Parathyroid adenoma (tissue), 2 donors: ENCODE measurements at regions not wholly inside any gene's neighbourhood (a gene's known extent, or its start where the extent isn't known, plus 50 kb on each side); places are given as distances from the start of the nearest gene placed in this dataset.

Experiments
- H2AFZ ChIP-seq: fragments of 300-600 bp; sonication (generic); one replicate; pipeline ENCODE4 v1.7.0; 2017; ENCODE audit warnings: antibody characterized with exemption, mild to moderate bottlenecking
- H3K27ac ChIP-seq: fragments of 300-600 bp; sonication (generic); one replicate; pipeline ENCODE4 v1.7.0; 2017
- H3K27me3 ChIP-seq: fragments of 300-600 bp; sonication (generic); one replicate; pipeline ENCODE4 v1.7.0; 2017; ENCODE audit warnings: low read length; ENCODE audit not compliant: control insufficient read depth, insufficient read depth
- H3K36me3 ChIP-seq: fragments of 300-600 bp; sonication (generic); one replicate; pipeline ENCODE4 v1.7.0; 2017; ENCODE audit warnings: low read length; ENCODE audit not compliant: control insufficient read depth, insufficient read depth
- H3K4me1 ChIP-seq: fragments of 300-600 bp; sonication (generic); one replicate; pipeline ENCODE4 v1.7.0; 2017; ENCODE audit warnings: control low read depth
- H3K4me2 ChIP-seq: fragments of 300-600 bp; sonication (generic); one replicate; pipeline ENCODE4 v1.7.0; 2017; ENCODE audit warnings: low read length
- H3K4me3 ChIP-seq: fragments of 300-600 bp; sonication (generic); one replicate; pipeline ENCODE4 v1.7.0; 2017; ENCODE audit warnings: low read depth, low read length
- H3K79me2 ChIP-seq: fragments of 300-600 bp; sonication (generic); one replicate; pipeline ENCODE4 v1.7.0; 2017; ENCODE audit warnings: control low read depth
- H3K9ac ChIP-seq: fragments of 300-600 bp; sonication (generic); one replicate; pipeline ENCODE4 v1.7.0; 2017; ENCODE audit warnings: mild to moderate bottlenecking
- H3K9me3 ChIP-seq: fragments of 300-600 bp; sonication (generic); one replicate; pipeline ENCODE4 v1.7.0; 2017; ENCODE audit warnings: low read length; ENCODE audit not compliant: control insufficient read depth
- CTCF ChIP-seq: fragments of 300-600 bp; sonication (generic); IDR thresholded peaks from one replicate; pipeline ENCODE4 v1.7.0; 2017; ENCODE audit warnings: antibody characterized with exemption, mild to moderate bottlenecking
- donor health status: primary hyperparathyroidism.

- Histone ChIP-seq H2AFZ (no peak overlapping the region), H3K4me2 (no peak overlapping the region), H3K4me1 (no peaks in the 10 kb centered on the region), H3K9me3 (no peaks in the 10 kb centered on the region), H3K27ac (no peak overlapping the region), H3K9ac (no peak overlapping the region), H3K27me3 (no peaks in the 10 kb centered on the region), H3K79me2 (no peaks in the 10 kb centered on the region), H3K4me3 (no peak overlapping the region), H3K36me3 (no peaks in the 10 kb centered on the region)
- no peak for TF ChIP-seq CTCF
Measured at GRCh38 chr2:150101947-150102346, 385.5 kb downstream of the RND3 start.

- no peaks in the 10 kb centered on the region for H3K36me3 ChIP-seq
- no peak for TF ChIP-seq CTCF
- no peak overlapping the region for H2AFZ ChIP-seq
- no peak overlapping the region for H3K9ac ChIP-seq
- no peaks in the 10 kb centered on the region for H3K27me3 ChIP-seq
- no peak overlapping the region for H3K4me3 ChIP-seq
- H3K9me3 ChIP-seq = no peaks in the 10 kb centered on the region
- no peak overlapping the region for H3K27ac ChIP-seq
- H3K4me2 ChIP-seq = no peak overlapping the region
- no peaks in the 10 kb centered on the region for H3K4me1 ChIP-seq
- H3K79me2 ChIP-seq = no peaks in the 10 kb centered on the region
Measured at GRCh38 chr2:150100834-150101233, 386.6 kb downstream of the RND3 start.

GRCh38 chr2:150100336-150100735, 387.1 kb downstream of the RND3 start:
- no peak overlapping the region for H3K4me2 ChIP-seq
- H3K4me1 ChIP-seq = no peaks in the 10 kb centered on the region
- no peak for TF ChIP-seq CTCF
- H3K79me2 ChIP-seq = no peaks in the 10 kb centered on the region
- no peak overlapping the region for H3K9ac ChIP-seq
- no peak overlapping the region for H2AFZ ChIP-seq
- H3K27ac ChIP-seq = no peak overlapping the region
- no peaks in the 10 kb centered on the region for H3K27me3 ChIP-seq
- no peaks in the 10 kb centered on the region for H3K36me3 ChIP-seq
- no peaks in the 10 kb centered on the region for H3K9me3 ChIP-seq
- H3K4me3 ChIP-seq = no peak overlapping the region

GRCh38 chr2:150099805-150100204, 387.7 kb downstream of the RND3 start:
- H2AFZ ChIP-seq = no peak overlapping the region
- no peaks in the 10 kb centered on the region for H3K27me3 ChIP-seq
- no peaks in the 10 kb centered on the region for H3K36me3 ChIP-seq
- no peak overlapping the region for H3K4me2 ChIP-seq
- no peak overlapping the region for H3K27ac ChIP-seq
- no peaks in the 10 kb centered on the region for H3K79me2 ChIP-seq
- no peak overlapping the region for H3K9ac ChIP-seq
- TF ChIP-seq CTCF = no peak
- no peaks in the 10 kb centered on the region for H3K4me1 ChIP-seq
- no peaks in the 10 kb centered on the region for H3K9me3 ChIP-seq
- no peak overlapping the region for H3K4me3 ChIP-seq

- H2AFZ ChIP-seq = no peak overlapping the region
- H3K4me1 ChIP-seq = no peaks in the 10 kb centered on the region
- no peaks in the 10 kb centered on the region for H3K79me2 ChIP-seq
- H3K27me3 ChIP-seq = no peaks in the 10 kb centered on the region
- no peak for TF ChIP-seq CTCF
- no peak overlapping the region for H3K9ac ChIP-seq
- no peak overlapping the region for H3K4me3 ChIP-seq
- H3K9me3 ChIP-seq = no peaks in the 10 kb centered on the region
- H3K36me3 ChIP-seq = no peaks in the 10 kb centered on the region
- no peak overlapping the region for H3K4me2 ChIP-seq
- no peak overlapping the region for H3K27ac ChIP-seq
Measured at GRCh38 chr2:150097901-150098531, 389.5 kb downstream of the RND3 start.
